Left colon (tissue), 2 donors: ENCODE measurements at regions not wholly inside any gene's neighbourhood (a gene's known extent, or its start where the extent isn't known, plus 50 kb on each side); places are given as distances from the start of the nearest gene placed in this dataset.
"Not testable (repeated sequence)": the region's sequence is repeated elsewhere in the genome, so short reads cannot be mapped to it uniquely, and the experiment has no call there.

Experiments
- ATAC-seq: fragments of 200-7000 bp; cut with Tn5 transposase; one replicate; pipeline ENCODE4 v1.9.1; 2020; ENCODE audit warnings: mild to moderate bottlenecking, moderate library complexity
- DNase-seq, 2 donors: peaks; one replicate each; pipeline ENCODE4 v3.0.0-alpha.2; 2020
- intact Hi-C, 2 donors: fragments of 100-400 bp; cut with DNase I in 1 of 2; cut with micrococcal nuclease in 1 of 2; formaldehyde crosslinking; loops; one replicate each; pipeline versions ENCODE4 v1.11.2 to v1.14.0; 2022; cut with DNase I, micrococcal nuclease
- donor health status: DM: no; HTN: no; CAD: no.
- donor health status: DM: yes; HTN: yes; CAD: no.

DNA sequence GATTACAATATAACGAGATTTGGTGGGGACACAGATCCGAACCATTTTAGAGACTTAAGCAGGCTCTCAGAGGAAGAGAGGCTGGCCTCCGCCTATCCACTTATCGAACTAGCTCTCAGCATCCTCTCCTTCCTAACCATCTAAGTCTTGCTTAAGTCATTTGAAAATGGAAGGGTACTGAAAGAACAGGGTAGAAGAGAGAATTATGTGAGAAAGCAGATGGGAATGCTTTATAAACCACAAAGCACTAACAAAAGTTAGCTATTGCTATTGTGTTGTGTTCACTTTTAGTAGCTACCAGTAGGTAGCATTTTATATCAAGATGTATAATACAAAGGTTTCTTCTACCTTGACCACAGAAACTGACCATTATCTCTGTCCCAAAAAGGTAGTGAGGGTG lies 153.4 kb upstream of the CADM1 start:
- no peak for DNase-seq
- ATAC-seq = no peak
- intact Hi-C loops = no loop called here

DNA sequence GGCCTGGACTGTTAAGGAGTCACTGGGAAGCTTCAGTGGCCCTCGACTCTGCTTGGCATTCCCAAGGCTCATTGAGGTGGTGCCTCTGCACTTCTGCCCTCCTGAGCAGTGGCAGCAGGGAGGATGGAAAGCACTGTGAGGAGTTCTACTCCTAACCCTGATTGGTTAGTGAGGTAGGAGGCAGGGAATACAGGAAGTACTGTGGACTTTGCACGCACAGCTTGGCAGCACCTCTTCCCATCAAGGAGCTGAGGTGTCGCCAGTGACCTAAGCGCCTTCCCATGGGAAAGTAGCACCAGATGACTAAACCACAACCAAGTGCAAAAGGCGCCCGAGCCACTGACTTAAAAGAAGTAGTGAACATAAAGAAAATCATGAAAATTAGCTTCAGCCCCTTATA lies 152.5 kb upstream of the CADM1 start:
- DNase-seq = peak; percentile 58 to 73
- ATAC-seq = peak; percentile 79
- intact Hi-C loops = no loop called here

DNA sequence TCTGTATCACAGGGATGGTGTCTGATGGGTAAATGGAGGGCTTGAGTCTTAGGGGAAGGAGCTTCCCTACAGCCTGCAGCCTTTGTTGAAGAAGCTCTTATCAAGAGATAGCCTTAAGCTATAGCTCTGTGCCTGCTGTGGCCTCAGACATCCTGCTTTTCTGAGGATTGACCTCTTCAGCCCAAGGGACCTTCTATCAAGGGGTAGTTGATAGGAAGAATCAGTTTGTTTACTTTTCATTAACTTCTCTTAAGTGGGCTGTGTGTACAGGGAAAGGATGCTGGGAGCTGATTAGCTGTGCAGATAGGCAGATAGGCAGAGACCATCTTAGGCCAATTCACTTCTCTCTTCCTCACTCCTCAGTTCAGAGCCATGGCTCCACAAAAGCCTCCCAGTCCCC lies 151.8 kb upstream of the CADM1 start:
- ATAC-seq (no peak), DNase-seq (no peak)
- intact Hi-C loops = no loop called here

DNA sequence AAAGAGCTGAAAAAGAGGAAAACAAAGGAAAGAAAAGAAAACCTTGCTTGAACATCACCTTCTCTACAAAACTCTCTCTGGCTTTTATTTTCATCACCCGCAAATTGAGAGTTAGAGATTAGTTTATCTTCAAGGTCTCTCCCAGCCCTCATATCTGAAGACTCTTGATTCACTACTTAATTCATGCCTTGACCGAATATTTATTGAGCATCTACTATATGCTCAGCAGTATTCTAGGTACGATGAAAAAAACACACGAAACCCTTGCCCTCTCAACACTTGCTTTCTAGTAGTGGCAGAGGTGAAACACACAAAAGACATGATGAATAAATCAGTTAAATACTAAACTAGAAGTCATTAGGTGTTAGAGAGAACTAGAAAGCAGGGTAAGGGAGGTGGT lies 150.6 kb upstream of the CADM1 start:
- intact Hi-C loops = no loop called here

DNA sequence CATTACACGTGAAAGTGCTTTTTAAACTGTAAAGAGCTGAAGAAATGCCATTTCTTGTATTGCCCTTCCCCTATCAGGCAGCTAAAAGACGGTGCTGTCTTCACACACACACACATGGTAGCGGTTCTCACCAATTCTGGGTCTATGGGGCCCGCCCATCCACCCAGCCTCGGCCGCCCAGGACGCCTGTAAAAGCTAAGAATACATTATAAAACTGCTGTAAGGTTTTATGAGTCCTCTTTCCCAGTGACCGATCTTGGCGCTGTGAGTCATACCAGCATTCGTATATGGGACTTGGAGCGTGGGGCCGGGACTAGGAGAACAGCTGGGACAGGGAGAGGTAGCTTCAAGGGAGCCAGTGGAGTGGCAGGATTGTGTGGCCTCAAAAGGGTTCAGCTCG lies 149.7 kb upstream of the CADM1 start:
- intact Hi-C loops = no loop called here
- ATAC-seq (peak; percentile 95), DNase-seq (peak; percentile 84 to 87)

More for the DNA sequence above, 150.6 kb upstream of the CADM1 start:
- no peak for ATAC-seq
- no peak for DNase-seq

DNA sequence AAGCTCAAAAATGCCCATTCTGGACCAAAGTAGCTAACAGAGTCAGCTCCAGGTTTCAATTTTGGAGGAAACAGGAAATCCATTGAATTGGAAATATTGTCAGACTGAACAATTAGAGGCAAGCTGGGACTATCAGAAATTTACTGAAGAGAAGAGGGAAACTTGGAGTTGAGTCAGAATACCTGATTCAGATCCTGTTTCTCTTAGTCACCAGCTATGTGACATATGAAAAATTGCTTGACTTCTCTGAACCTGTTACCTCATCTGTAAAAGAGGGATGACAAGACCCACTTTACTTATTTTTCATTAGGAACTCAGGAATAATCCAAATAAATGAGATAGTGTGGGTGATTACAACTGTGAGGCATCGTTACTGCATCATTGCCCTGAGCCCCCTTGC lies 148.9 kb upstream of the CADM1 start:
- no peak for ATAC-seq
- intact Hi-C loops = no loop called here
- DNase-seq = no peak

DNA sequence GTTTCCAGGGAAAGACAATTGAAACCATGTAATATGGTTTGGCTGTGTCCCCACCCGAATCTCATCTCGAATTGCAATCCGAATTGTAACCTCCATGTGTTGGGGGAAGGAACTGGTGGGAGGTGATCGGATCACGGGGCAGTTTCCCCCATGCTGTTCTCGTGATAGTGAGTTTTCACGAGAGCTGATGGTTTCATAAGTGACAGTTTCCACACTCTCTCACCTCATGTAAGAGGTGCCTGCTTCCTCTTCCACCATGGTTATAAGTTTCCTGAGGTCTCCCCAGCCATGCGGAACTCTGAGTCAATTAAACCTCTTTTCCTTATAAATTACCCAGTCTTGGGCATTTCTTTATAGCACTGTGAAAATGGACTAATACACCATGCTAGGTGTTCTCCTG lies 148.3 kb upstream of the CADM1 start:
- no peak for DNase-seq
- intact Hi-C loops = no loop called here
- ATAC-seq = no peak

DNA sequence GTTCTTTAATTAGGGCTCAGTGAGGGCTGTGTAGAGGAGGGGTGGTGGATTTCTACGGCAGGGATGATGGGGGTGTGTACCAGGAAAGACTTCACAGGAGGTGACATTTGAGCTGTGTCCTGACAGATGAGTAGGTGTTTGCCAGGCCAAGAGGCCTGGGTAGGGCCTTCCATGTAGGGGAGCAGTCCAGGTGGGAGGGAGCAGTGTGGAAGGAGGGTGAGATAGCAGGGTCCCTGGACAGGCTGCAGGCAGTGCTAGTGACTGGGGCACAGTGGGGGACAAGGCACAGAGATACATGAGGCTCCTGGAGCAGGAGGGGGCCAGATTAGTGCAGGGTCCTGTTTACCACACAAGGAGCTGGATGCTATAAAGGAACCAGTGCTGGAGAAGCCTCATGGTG lies 147.9 kb upstream of the CADM1 start:
- DNase-seq = no peak
- ATAC-seq = no peak
- intact Hi-C loops = no loop called here

DNA sequence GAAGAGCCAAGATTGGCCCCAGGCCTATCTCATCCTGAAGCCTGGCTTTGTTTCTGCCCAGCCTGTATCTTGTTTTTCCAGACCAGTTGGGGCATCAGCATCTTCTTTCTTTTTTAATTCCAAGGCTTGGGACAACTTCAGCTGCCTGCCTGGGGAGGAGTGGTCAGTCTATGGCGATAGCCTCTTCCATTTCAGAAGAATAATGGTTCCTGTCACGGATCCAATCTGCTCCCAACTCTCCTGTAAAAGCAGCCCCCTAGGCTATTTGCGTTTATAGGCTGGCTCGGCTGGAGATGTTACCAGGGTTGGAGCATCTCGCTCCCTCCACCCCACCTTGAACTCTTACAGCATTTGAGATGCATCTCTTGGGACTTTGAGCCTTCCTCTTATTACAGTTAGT lies 145.2 kb upstream of the CADM1 start:
- DNase-seq = no peak
- intact Hi-C loops = no loop called here
- no peak for ATAC-seq

DNA sequence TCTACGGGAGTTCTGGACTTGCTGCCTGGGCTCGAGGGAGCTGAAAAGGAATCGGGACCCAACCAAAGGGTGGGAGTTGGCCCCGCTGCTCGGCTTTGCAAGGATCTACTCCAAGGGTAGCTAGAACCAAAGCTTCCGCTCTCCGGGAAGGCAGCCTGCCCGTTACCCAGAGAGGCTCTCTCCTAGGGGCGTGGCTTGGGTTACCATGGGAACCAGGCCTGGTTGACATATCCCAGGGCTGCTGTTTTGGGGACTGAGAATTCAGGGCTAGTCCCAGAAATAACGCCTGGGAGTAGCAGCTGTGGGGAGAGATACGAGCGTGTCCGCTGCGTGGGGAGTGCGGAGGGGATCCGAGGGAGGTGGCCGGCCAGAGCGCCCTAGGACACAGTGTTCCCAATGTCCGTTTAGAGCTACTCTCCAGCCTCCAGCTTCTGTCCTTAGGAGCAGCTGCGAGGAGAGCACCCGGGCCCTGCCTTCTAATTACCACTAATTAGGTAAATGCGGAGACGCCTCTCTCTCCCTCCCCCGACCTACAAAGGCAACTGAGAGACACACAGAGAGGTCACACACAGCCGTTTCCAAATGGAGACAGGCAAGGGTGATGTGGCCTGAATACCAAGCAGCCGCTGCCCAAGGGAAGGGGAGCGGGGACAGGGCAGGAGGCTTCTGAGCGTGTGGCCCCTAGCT lies 141.6 kb upstream of the CADM1 start:
- DNase-seq (no peak), ATAC-seq (no peak)
- intact Hi-C loops = no loop called here

DNA sequence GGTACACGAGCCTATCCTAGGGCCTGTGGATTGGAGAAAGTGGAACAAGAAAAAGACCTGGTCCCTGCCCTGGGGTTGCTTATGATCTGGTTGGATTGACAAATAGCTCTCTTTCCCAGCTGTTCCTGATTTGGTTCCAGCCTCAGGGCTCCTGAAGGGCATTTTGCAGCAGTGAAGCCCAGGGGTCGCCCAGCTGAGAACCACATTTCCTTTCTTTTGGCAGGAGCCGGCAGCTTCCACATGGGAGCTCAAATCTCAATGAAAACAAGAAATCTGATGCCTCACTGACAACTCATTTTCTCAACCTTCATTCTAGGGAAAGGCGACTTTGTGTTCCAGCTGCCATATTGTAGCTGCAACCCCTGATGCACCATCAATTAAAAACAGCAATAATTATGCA lies 140.6 kb upstream of the CADM1 start:
- DNase-seq (no peak), ATAC-seq (no peak)
- intact Hi-C loops = no loop called here

DNA sequence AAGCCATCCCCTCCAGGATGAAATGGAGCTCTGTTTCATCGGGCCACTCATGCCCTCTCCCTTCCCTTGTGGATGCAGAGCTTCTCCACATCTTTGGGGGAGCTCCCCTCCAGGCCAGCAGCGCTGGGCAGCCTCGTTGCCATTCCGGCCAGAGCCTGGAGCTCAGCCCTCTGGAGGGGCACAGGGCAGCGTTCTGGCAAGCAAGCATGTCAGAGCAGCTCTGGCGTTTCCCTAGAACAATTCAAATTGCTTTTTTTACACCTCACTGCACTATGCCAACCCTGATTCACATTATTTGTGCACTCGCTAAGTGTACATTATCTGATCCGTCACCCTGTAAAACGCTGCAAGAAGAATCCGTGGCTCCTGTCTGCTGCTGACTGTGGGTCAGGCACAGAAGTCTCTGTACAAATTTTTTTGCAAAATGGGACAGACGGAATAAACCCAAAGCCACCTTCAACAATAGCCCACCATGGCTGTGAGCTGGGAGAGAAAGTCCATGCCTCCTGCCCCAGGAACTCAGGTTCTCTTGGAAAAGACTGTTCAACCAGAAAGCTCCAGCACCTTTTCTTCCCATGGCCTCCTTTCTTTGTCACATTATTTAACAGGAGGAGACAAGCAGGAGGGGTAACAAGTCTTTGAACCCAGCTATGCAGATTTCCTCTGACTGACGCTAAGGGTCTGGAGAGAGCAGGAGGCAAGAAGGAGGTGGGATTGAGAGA lies 139.5 kb upstream of the CADM1 start:
- intact Hi-C loops = no loop called here
- DNase-seq = no peak
- no peak for ATAC-seq

DNA sequence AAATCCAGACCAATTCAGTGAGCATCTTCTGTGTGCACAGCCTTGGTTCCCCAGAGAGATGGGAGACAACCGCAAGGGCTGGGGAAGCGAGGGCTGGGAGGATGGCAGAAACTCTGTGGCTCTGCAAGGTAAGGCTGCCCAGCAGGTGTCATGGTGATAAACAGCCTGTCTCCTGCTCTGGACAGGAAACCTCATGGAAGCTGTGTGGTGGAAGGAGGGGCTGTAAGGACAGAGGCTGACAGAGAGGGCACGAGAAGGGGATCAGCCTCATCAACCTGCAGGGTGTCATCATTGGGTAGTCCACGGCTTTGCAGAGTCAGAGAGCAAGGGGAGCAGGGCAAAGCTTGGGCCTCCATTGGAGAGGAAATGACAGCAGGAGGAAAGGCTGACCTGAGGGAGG lies 138.4 kb upstream of the CADM1 start:
- ATAC-seq (no peak), DNase-seq (no peak)
- intact Hi-C loops = no loop called here

DNA sequence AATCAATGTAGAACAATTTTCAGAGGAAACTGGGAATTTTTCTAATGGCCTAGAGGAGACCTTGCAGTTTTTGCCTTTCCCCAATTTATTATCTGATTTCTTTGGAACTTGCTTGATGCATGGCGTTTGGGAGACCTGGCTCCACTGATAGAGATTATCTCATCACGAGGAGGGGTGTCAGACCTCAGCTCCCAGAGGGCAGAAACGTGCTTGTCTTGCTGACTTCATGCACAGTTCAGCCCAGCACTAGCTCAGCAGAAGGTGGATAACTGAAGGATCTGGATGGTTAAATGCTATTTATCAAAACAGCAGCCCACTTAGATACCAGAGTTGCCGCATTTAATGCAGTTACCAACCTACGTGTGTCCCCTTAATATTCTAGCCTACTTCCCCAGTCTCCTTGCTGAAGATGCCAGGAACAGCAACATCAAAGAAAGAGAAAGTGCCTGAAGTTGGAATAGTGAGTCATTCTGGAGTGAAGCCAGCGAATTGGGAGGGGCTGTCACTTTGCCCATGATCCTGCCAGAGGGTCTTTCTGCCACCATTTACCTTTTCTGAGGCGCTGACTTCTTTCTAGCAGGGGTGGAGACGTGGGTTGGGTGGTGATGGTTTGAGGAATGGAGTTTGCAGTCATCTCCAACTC lies 133.5 kb upstream of the CADM1 start:
- intact Hi-C loops = no loop called here
- DNase-seq = no peak
- no peak for ATAC-seq

DNA sequence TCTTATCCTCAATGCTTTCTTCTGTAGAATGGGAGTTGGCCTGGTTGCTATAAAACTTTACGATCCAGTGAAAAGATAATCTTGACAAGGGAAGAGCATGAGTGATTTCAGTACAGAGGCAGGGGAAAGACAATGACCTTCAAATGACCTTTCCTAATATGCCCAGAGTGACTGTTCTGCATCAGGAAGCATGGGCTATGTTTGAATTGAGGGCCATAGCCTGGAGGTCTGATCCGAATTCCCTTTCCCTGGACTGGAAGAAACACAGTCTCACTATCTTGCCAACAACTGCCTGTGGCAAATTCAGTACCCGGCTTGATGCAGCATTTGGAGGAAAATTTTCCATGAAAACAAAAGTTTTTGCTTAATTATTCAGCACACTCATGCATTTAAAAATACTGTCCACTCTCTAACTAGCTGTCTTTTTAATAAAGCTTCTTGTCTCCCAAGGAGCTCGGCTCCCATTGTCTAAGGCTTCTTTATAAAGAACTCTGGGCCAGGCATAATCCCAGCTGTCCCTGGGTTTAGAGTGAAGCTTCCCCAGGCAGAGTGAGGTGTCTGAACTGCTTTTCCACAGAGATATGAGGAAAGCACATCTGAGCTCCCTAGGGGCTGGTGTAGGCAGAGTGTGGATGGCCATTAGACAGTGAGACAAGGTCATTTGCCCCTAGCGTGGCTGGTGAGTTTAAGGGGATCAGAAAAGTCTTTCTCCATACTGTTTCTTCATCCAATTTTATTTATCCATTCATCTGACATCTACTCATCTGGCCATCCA lies 132.7 kb upstream of the CADM1 start:
- intact Hi-C loops = no loop called here
- ATAC-seq (no peak), DNase-seq (no peak)

DNA sequence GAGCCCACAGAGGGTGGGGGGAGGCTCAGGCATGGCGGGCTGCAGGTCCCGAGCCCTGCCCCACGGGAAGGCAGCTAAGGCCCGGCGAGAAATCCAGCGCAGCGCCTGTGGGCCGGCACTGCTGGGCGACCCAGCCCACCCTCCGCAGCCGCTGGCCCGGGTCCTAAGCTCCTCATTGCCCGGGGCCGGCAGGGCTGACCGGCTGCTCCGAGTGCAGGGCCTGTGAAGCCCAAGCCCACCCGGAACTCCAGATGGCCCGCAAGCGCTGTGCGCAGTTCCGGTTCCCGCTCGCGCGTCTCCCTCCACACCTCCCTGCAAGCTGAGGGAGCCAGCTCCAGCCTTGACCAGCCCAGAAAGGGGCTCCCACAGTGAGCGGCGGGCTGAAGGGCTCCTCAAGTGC lies 129.8 kb upstream of the CADM1 start:
- ATAC-seq, intact Hi-C loops: not testable (repeated sequence)

DNA sequence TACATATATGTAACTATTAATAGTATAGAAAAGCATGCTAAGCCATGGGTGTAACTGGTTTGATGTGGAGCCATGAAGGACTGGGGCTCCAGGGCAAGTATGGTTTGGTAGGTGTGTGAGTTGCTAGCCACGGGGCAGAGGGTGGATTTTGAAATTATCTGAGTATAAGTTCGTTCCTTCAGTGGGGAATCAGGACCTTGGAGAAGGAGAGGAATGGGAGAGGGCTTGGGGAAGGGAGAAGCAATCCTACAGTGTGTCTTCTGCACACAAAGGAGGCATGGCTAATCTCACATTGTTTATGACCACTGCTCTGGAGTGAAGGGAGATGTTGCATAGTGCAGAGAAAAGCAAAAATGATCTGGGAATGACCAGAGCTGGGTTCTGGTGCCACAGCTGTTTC lies 127.8 kb upstream of the CADM1 start:
- no peak for DNase-seq

More for the DNA sequence above, 129.8 kb upstream of the CADM1 start:
- not testable (repeated sequence) for DNase-seq

DNA sequence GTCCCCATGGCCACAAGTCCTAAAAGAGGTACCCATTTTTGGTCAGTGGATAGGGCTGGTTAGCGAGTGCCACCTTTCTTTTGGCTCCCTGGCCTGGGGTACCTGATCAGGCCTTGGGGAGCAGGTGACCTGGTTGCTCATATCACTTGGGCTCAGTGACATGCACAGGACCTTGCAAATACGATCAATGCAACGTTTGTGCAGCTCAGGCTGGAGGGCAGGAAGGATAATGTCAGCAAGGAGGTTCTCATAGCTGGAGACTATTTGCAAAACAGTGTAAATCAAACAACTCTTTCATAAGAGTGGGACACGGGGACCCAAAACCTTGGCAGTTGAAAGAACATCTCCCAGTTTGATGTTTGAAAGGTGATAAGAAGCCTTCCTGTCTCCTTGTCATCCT lies 127.4 kb upstream of the CADM1 start:
- ATAC-seq (no peak), DNase-seq (no peak)
- intact Hi-C loops = no loop called here

More for the DNA sequence above, 127.8 kb upstream of the CADM1 start:
- ATAC-seq = no peak
- intact Hi-C loops = no loop called here

DNA sequence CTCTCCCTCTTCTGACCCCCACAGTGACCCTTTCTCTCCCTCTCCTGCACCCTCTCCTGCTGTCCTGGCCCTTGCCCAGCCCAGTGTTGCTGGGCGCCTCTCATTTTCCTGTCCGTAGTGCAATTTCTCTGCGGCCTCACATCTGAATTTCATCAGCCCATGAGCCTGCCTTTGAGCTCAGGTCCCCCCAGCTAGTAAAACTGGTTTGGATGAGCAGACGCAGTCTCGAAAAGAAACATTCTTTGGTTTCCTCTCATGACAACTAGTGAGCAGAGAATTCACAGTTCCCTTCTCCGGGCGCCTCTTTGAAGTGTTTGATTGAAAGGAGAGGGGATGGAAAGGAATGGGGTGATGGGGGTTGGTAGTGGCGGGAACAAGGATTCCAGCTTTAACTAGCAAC lies 126.0 kb upstream of the CADM1 start:
- ATAC-seq (no peak), DNase-seq (no peak)
- intact Hi-C loops = no loop called here
